ENCODE measurements at regions not wholly inside any gene's neighbourhood (a gene's known extent, or its start where the extent isn't known, plus 50 kb on each side); places are given as distances from the start of the nearest gene placed in this dataset.
"Not testable (repeated sequence)": the region's sequence is repeated elsewhere in the genome, so short reads cannot be mapped to it uniquely, and the experiment has no call there.

GRCh38 chr10:121138112-121138860, 287.1 kb downstream of the WDR11 start:
- DNase-seq: no peak

DNA sequence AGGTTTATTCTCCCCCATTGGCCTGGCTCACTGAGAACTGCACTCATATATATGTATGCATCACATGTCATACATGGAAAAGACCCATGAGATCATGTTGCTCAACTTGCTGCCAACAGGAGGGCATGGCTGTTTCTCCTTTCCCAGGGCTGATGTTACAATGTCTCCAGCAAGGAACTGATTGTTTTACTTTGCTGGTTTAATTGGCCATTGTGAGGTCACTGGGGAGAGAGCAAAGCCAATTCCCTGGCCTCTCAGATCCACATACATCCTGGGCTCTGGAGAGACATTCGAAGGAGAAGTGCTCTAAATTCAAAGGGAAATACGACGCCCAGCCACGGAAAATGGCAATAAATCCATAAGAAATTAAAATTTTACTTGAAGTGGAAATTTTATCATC, 287.8 kb downstream of the WDR11 start:
- DNase-seq: no peak

DNA sequence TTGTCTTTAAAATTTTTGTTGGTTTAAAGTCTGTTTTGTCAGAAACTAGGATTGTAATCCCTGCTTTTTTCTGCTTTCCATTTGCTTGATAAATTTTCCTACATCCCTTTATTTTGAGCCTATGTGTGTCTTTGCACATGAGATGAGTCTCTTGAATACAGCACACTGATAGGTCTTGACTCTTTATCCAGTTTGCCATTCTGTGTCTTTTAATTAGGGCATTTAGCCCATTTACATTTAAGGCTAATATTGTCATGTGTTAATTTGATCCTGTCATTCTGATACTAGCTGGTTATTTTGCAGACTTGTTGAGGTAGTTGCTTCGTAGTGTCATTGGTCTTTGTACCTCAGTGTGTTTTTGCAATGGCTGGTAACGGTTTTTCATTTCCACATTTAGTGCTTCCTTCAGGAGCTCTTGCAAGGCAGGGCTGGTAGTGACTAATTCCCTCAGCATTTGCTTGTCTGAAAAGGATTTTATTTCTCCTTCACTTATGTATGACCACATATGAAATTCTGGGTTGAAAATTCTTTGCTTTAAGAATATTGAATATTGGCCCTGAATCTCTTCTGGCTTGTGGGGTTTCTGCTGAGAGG, 294.7 kb downstream of the WDR11 start:
- not testable (repeated sequence) for DNase-seq

GRCh38 chr10:121148921-121149320, 297.8 kb downstream of the WDR11 start:
- DNase-seq: no peak

- DNase-seq: no peak
Observed at GRCh38 chr10:121152033-121152432, 300.9 kb downstream of the WDR11 start.

DNA sequence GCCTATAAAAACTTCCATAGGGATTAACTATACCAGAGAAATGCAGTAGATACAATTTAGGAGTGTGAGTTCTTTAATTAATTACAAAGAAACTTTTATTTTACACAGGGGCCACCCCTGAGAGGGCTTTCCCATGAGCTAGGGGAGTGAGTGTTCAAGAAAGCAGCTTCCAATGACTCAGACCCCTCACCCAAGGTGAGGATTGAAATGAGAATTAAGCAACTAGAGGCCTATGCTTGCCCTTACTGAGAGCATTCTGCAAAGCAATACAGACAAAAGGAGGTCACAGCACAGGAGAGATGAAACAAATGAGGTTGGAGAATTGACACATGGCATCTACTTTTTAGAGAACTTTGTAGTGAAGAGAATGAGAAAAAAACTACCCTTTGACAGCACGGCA, 301.8 kb downstream of the WDR11 start:
- DNase-seq: no peak

GRCh38 chr10:121154310-121154709, 303.1 kb downstream of the WDR11 start:
- DNase-seq: no peak

- no peak for DNase-seq
Observed at GRCh38 chr10:121154846-121155245, 303.7 kb downstream of the WDR11 start.

DNA sequence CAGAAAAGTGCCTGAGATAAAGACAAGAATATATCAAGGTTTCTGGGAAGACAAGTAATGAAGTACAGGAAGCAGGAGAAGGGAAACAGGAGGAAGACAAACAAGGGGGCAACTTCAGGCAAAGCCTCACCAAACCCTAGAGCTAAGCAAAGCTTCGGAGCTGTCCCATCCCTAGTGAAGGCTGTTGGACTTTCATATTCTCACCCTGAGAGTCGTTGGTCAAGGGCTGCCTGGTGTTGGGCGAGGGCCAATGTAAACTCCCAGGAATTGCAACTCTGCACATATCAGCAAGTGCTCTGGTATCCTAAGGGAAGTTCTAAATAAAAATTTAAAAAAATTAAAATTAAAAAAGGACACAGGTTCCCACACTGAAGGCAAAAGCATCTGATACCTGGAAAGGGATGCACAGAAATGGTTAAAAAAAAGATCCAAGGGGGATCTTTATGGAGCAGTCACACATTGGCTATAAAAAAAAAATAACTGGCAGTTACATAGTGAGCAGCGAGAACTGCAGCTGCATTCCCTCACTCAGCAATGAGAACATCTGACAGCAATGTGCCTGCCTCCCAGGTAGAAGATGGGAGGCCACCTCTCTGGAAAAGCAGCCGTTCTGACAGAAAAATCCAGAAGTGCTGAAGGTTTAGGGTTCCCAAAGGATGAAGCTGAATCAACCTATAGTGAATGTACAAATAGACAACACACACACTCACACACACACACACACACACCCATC, 304.7 kb downstream of the WDR11 start:
- DNase-seq: no peak

- no peak for DNase-seq
Observed at GRCh38 chr10:121157998-121158397, 306.8 kb downstream of the WDR11 start.

GRCh38 chr10:121158988-121159579, 307.9 kb downstream of the WDR11 start:
- DNase-seq: no peak

DNA sequence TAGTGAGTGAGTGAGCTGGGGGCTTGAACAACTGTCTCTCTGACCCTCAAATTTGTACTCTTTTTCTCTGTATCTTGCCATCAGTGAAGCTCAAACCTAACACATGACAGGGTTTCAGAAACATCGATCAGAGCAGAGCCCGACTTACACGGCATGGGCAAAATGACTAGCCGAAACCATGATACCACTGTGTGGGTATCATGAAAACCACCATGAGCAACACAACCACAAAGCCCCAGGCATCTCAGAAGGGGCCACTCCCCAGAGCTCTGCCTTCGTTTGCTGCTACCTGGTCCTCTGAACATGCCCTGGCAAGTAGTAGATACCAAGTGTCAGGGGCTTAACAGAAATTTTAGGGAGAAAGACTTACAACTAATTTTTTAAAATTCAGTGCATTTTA, 308.5 kb downstream of the WDR11 start:
- peak; percentile 50 for DNase-seq

- DNase-seq: no peak
Observed at GRCh38 chr10:121165276-121165675, 314.1 kb downstream of the WDR11 start.

DNA sequence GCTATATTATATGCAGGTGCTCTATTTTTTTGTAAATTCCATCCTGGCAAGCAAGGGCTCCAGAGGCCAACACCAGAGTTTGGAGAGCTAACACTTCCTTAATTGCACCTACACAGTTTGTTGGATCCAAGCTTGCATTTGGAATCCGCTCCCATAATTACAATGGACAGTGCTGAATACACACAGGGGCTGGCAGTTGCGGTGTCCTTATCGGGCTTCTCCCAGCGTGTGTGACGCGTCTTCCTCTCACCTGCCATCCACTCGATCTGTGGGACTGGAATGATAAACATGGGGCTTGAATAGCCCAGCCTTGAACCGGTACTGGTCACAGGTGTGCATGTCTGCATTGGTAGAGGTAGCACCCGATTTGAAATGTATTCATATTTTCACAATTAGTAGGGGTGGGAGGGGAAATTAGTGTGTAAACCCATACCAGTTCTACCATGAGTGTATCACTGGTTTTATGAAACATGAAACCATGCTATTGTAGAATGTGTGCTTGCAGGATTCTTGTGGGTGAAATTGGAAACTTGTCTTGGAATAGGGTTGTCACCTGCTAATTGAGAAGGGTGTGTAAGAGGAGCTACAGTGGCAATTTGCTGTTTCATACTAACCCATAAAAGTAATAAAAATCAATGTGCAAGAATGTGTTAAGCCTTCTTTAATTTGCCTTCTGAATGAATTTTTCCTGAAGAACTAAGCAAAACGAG, 316.5 kb downstream of the WDR11 start:
- no peak for DNase-seq

- no peak for DNase-seq
Observed at GRCh38 chr10:121168545-121169216, 317.5 kb downstream of the WDR11 start.

DNA sequence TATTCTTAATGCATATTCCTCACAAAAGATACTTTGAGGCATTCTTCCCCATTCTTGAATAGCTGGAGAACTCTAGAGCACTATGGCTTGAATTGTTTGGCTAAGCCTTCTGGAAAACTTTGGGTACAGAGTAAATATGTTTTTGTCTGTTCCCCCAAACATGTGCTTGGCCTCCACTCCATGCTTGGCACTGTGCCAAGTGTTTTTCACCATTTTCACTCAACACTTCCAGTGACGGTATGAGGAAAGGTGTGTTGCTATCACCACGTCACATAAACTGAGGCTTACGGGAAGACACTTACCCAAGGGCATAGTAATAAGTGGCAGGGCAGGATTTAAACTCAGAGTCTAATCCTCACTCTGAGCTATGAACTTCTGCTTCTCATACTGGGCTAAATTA, 318.2 kb downstream of the WDR11 start:
- no peak for DNase-seq

- DNase-seq: no peak
Observed at GRCh38 chr10:121171825-121172787, 320.9 kb downstream of the WDR11 start.

GRCh38 chr10:121179006-121179405, 327.8 kb downstream of the WDR11 start:
- no peak for DNase-seq

DNA sequence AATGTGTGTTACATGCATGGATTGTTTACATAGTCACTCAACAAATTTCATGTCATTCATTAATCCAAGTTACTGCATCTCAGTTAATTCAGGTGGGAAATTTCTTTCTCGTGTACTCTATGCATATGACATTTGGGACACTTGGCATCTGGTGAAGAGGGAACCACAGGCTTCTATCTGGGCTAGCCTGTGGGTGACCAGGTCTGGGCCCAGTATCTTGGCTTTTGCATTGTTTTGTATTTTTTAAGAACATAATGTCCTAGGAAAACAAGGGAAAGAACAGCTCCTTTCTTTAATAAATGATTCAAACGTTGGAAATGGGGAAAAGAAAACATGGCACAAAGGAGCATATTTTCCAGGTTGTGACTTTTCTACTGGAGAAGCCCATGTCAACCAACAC, 331.1 kb downstream of the WDR11 start:
- no peak for DNase-seq

DNA sequence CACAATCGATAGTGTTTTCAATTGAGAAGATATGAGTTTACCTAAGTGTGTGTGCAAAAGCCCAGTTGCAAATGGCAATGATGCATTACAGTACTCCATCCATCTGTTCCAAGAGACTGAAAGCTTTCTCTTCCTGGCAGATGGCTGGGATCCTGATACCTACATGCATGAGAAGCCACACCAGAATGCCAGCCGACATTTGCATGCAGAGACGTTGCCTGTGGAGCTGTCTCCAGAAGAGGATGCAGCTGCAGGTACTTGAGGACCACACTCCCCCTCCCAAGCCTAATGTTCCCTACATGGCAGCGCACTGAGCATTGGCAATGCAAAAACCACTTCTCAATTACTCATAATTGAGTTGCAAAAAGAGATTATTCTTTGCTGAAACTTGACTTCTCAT, 332.1 kb downstream of the WDR11 start:
- no peak for DNase-seq

- DNase-seq: no peak
Observed at GRCh38 chr10:121183707-121184106, 332.5 kb downstream of the WDR11 start.

Measured in stimulated activated CD8-positive, alpha-beta memory T cell treated with anti-CD3 and anti-CD28 coated beads, Interleukin-4, amount 100 ng/mL, for 48 hours (primary cell).